ENCODE measurements at regions not wholly inside any gene's neighbourhood (a gene's known extent, or its start where the extent isn't known, plus 50 kb on each side); places are given as distances from the start of the nearest gene placed in this dataset.

DNA sequence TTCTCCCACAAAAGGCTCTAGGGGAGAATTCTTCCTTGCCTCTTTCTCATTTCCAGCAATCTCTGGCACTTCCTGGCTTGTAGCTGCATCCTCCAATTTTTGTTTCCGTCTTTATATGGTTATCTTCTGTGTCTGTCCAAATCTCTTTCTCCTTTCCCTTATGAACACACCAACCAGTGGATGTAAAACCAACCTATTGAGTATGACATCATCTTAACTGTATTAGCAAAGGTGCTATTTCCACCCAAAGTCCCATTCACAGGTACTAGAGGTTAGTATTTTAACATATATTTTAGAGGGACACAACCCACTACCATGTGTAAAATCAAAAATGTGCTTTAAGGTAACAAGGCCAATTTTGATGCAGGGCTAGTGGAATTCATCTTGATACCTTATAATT is 129.0 kb downstream of the RAP2A start:
- no peak for DNase-seq

DNA sequence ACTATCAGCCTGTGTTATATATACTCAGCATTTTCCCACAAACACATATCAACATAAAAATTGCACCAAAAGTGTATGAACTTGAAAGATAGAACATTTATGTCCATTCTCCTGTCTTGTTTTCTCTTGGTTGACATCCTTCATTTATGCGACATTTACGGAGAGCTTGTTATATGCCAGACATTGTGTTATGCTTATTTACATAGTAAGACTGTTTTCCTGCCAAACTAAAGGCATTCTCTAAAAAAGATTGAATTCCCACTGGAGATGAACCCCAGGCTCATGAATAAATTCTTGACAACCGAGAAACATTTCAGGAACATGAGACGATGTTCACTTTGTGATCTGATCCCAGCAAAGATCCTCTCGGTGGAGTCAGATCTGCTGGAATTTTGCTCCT is 131.0 kb downstream of the RAP2A start:
- no peak for DNase-seq

DNA sequence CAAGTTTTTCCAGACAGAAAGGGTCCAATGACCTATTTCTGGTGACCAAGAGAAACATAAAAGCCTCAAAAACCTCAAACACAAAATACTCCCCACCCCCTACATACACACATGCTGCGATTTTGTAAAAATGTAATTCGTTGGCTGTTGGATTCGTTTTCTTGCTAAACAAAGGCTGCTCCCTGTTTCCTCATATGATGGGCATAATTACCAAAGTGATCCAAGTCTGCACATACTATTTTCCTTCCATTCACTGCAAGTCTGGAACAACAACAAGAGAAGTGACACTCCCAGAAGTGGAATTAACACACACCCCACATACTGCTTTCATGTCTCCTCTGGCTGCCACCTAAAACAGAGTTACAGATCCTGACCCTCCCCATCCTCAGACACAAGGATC is 131.9 kb downstream of the RAP2A start:
- no peak for DNase-seq

DNA sequence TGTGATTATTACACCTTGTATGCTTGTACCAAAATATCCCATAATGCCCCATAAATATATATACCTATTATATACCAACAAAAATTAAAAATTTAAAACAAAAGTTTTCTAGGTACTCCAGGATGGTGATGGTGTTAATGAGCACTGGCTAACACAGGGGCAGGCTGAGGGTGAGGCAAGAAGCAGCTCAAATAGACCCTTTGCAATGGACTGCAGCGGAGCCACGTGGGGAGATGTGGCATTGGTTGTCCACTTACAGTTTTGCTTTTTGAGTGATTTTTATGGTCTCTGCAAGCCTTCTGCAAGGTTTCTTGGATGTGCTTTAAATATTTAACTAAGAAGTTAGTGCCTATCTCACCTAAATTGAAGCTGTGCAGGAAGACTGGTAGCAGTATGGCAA is 132.9 kb downstream of the RAP2A start:
- DNase-seq, result no peak

DNA sequence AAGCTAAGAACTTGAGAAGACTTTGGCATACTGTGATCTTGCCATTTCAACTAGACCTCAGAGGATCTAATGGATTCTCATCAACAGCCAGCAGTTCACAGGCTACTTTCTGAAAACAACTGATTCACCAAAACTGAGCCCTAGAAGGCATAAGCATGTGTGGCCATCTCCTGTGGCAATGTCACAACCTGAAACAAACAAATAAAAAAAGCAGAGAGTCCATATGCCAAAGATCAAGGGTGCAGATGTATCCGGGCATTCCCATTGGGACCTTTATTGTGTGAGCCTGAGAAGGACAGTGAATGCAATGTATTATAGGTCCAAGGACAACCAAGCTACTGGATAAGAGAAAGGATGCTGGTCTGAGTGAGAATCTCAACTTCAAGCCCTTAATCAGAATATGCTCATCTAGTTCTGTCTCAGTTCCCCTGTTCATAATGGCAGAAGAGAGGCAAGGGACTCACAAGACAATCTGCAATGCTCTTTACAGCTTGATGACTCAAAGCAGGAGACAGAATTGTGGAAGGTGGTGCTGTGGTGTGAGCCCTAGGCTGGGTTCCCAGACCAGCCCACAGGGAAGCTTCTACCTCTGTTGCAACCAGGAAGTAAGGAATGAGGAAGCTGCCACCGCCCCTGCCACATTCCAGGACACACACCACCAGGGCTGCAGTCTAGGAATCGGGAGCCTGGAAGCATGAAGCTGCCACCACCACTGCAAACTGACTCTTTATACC is 133.7 kb downstream of the RAP2A start:
- no peak for DNase-seq

DNA sequence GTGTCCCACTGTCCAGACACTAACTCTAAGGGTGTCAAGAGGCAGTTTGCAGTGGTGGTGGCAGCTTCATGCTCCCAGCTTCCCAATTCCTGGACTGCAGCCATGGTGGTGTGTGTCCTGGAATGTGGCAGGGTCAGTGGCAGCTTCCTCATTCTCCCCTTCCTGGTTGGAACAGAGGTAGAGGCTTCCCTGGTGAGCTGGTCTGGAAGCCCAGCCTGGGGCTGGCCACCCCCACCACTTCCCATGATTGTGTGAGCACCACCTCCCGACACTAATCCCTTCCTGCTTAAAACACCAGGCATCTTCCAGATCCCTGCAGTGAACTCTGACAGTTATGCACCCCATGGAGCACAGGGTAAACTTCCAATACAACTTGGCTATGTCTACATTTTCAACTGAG is 134.9 kb downstream of the RAP2A start:
- DNase-seq, result no peak

DNA sequence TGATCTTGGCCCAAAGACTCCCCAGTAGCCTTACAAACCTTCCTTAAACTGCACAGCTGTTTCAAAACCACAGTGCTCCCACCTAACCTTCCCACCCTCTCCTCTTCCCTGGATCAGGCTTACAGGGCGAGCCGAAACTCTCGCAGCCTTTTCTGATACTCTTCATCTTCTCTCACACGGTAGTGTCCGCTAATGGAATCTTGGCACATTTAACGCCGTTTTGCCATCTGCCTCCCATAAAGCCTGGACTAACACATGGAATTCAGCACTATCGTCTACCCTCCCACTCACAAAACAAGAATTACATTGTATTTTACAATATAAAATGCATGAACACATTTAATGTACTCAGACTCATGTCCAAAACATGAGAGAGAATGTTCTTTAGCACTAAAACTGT is 135.9 kb downstream of the RAP2A start:
- DNase-seq, result no peak

DNA sequence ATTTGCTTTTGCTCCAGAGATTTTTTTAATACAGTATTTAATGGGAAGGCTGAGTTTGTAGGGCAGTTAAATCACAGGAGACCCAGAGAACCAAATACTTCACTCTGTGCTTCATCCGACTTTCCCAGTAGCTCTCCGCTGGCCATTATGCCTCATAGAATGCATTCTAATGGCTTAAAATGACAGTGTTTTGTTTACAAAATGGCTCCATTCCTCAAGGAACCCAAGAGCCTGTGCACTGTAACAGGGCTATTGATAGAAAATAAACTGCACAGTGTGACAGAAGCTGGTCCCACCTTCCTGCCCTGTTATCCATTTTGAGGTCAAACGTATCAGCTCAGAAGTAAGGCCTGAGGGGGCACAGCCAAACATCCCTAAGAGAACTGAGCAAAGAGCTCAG is 136.5 kb downstream of the RAP2A start:
- no peak for DNase-seq

DNA sequence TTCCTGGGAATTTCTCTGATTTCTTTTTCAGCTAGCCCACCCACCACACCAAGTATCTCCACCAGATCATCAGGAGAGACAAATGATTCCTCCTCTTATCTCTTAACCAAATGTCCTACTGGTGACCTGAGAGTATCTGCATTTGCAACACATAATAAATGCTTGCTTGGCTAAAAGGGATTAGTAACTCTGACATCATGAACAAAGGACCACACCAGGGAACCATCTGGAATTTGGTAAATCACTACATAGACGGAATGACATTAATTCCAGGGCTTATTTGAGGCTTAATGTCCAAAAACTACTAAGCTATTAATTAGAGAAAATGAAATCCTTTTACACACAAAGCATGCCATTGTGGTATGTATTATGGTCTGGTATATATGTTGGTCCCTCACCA is 139.0 kb downstream of the RAP2A start:
- DNase-seq, result no peak

DNA sequence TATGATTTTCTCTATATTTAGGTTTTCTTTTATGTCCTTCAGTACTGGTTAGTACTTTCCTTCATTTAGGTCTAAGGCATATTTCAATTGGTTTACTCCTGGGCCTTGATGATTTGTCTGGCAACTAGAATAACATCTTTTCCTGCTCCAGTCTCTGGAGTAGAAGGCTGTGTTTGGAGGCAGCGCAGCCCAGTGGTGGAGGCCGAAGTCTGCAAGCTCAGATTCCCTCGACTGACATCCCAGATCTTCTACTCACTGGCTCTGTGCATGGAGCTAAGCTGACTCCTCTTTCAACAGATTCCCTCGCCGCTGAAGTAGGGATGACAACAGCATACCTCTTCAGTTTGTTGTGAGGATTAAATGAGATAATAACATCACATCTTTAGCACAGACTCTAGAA is 141.0 kb downstream of the RAP2A start:
- no peak for DNase-seq

DNA sequence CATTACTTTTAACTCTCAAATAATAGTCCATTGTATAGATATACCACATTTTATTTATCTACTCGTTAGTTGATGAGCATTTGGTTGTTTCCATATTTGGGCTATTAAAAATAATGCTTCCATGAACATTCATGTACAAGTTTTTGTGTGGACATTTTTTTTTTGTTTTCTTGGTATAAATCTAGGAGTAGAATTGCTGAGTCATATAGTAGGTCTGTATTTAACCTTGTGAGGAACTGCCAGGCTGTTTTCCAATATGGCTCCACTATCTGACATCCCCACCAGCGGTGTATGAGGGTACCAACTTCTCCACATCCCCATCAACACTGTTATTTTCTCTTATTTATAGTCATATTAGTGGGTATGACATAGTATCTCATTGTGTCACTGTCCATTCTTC is 143.1 kb downstream of the RAP2A start:
- no peak for DNase-seq

DNA sequence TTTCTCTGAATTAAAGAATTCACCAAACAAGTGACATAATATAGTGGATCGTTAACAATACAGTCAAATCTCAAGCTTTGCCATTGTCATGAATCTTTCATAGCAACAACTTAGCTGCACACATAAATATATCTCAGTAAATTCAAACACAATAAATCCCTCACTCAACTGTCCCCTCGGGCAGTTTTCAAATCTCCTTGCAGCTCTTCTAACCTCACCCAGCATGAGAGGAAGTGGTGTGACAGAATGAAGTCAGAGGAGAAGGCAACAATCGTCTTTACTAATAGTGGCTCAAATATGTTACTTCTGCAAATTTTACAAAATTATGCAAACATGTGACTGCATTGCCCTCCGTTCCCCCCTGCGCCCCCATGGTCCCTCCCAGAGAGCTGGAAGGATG is 148.2 kb downstream of the RAP2A start:
- no peak for DNase-seq

DNA sequence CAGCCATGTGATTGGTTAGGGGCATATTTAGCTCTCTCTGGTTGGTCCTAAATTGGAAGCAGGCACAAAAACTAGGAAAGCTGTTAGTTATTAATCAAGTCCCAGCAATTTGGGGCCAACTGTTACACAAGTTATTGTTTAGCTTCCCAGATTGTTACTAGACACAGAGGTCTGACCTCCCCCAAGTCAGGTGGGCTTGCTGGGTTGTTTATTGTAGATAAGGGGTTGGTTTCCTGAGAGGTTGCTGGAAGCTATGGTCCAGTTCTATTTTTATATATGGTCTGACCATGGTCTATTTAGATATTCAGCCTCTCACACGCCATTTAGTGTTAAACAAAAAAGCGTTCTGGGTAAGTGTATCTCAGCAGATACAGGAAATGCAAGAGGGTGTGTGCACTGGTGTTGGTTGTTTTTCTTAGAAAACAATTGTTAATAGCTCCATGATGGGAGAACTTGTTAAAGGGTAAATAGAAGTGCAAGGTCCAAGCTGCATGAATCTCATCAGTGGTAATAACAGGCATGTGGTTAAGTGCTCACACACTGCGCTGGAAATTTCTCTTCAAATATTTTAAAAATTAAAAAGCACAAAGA is 150.0 kb downstream of the RAP2A start:
- no peak for DNase-seq

DNA sequence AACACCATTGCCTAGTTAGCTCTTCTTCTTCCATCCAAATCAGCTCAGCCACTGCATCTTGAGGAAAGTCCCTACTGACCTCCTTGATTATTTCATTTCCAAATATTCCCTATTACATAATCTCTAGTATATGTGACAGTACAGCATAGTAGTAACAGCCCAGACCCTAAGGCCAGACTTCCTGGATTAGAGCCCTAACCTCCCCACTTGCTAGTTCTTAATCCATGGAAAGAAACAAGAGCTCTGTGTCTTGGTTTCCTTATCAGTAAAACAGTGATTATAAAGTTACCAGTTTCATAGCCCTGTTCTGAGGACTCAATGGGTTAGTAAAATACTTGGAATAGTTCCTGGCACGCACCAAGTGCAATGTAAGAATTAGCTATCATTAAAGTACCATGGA is 153.0 kb downstream of the RAP2A start:
- no peak for DNase-seq

DNA sequence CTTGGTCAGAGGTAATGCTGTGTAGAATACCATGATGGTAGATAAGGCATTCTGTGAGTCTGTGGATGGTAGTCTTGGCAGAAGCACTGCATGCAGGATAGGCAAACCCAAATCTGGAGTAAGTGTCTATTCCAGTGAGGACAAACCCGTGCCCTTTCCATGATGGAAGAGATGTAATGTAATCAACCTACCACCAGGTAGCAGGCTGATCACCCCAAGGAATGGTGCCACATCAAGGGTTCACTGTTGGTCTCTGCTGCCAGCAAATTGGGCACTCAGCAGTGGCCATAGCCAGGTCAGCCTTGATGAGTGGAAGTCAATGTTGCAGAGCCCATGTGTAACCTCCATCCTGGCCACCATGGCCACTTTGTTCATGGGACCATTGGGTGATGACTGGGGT is 155.0 kb downstream of the RAP2A start:
- DNase-seq, result no peak

DNA sequence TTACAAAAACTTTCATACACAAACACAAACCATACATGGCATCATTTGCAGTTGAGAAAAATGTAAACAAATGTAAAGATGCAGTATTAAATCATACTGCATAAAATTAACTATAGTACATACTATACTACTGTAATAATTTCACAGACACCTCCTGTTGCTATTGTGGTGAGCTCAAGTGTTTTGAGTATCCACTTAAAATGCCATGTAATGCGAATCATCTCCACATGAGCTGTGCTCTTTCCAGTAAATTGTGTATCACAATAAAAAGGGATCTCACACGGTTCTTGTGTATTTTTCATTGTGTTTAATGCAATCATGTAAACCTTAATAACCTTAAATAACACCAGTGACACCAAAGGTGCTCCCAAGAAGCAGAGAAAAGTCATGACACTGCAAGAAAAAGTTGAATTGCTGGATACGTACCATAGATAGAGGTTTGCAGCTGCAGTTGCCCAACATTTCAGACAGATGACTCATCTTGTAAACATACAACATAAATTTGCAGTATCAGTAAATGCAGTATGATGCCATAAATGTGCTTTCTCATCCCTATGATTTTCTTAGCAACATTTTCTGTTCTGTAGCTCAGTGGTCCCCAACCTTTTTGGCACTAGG is 166.6 kb downstream of the RAP2A start:
- no peak for DNase-seq

DNA sequence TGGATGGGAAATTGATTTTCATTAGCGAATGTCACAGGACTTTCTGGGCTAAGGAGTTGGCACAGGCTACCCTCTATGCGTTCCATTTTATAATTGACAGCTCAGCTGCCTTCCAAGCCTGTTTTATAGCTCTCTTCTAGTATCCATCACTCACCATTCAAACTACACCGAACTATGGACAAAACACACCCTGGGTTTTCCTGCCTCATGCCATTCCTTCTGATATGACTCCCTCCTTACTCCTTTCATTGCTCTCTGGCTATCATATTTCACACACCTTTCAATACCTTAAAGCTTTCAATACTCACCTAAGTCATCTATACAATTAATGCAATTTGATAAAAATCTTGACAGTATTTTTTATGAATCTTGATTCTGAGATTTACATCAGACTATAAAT is 181.3 kb downstream of the RAP2A start:
- DNase-seq, result no peak

DNA sequence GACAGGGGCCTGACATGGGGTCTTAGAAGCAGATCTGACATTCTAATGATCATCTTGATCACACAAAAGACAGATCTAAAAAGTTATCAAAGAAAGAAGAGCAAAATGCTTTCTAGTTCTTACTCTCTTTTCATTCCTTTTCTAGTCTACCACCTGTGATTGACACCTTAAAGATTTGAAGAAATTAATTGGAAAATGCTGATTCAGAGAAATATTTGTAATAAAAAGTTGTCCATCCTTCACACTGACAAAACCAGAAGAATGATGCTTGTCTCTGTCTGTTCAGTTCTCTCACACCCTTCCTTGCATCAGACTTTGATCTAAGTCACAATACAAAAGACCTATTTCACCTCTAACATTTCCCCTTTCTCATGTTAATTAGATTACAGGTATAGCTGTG is 182.4 kb downstream of the RAP2A start:
- DNase-seq, result no peak

DNA sequence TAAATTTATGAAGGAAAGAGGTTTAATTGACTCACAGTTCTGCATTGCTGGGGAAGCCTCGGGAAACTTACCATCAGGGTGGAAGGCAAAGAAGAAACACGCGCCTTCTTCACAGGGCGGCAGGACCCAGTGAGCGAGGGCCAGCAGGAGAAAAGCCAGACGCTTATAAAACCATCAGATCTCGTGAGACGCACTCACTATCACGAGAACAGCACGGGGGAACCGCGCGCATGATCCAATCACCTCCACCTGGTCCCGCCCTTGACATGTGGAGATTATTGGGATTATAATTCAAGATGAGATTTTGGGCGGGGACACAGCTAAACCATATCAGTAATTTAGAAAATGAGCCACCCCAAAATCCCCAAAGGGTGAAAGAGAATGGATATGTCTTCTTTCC is 187.1 kb downstream of the RAP2A start:
- DNase-seq, result no peak

DNA sequence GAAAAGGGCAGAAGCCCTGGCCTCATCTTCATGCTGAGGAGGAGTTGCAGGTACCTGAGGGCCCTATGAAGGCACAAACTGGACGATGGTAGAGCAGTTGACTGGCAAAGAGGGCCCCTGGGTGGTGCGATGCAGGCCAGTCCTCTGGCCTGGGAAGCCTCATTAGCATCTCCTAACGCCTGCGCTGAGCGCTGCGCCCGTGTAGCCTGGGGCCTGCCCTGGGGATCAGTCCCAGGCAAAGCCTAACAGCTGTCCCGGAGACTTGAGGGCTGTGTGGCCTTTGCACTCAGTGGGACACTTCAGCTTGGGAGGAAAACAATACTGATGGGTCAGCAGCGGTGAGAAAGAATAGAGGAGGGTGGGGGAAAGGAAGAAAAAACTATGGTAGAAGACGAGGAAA is 187.7 kb downstream of the RAP2A start:
- no peak for DNase-seq

DNA sequence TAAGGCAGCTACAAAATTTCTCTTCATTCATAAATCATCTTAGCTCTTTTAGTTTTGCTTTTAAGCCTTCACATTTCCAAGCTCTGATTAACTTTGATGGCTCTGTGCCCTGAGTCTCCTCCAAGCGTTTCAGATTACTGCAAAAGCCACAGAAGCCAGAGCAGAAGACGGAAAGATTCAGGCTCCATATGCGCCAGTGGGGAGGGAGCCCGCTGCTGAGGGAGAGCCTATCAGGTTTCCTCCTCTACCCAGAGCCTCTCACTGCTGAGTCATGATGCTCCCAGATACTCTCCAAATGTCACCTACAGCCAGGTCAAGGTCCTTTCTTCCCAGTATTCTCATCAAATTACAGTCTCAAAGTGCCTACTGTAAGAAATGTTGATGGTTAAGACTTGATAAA is 193.6 kb downstream of the RAP2A start:
- no peak for DNase-seq

DNA sequence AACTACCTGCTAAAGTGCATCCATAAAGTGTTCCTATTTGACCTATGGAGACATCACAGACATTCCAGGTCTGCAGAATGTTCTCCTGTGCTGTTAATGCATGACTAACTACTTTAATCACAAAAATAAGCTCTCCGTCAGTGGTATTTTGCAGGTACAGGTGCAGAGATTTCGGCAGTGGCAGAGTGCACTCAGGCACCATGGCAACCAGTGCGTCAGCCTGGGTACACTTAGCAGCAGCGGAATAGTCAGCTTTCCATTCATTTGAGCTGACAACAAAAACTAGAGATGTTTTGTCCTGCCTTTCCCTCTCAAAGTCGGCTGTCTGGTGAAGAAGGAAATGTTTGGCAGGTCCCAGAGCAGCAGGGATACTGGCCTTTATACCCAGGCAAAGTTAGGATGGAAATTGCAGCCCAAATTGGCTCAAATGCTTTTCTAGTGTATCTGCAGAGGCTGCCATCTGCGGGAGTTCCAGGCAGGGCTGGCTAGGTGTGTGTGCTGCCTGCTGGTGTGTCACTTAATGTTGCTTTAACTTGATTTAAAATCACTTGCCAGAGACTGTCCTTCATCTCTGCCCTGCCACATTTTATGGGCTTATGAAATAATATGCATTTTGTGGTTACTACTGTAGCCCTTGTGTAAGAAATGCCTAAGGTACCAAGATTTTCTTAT is 195.8 kb downstream of the RAP2A start:
- no peak for DNase-seq

DNA sequence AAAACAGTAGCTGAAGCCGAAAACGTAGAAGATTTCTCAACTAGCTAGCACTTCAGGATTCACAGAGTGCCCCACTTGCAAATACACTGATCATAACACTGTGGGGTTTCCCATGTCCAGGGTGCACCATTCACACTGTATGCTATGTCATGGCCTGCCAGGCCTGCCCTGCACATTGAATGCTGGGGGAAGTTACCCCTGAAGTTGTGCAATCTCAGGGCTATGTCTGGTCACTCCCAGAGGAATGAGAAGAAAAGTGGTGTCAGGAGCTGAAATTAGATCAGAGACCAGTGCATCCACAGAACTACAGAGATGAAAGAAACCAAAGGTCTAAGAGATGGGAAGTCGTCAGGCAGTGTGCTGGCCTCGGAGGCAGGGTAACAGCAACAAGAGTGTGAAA is 196.8 kb downstream of the RAP2A start:
- no peak for DNase-seq

DNA sequence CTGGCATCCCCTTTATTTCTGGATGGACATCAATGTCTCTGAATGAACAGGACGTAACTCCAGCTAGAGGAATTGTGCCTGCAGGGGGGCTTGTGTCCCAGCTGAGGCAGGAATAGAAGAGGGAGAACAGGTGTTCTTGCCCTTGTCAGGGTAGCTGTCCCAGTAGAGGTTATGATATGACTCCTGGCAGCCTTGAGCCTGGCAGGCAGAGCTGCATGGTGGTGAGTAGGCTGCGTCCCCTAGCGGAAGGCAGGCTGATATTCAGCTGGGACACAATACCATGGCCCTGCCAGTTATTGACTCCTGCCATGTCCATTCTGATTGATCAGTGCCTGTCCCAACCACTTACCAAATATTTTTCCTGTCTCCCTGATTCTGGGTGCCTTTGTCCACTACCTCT is 197.2 kb downstream of the RAP2A start:
- no peak for DNase-seq

Measured in NCI-H526 treated with DMSO at 0.1 percent for 48 hours (cell line).